ENCODE measurements at regions not wholly inside any gene's neighbourhood (a gene's known extent, or its start where the extent isn't known, plus 50 kb on each side); places are given as distances from the start of the nearest gene placed in this dataset.

DNA sequence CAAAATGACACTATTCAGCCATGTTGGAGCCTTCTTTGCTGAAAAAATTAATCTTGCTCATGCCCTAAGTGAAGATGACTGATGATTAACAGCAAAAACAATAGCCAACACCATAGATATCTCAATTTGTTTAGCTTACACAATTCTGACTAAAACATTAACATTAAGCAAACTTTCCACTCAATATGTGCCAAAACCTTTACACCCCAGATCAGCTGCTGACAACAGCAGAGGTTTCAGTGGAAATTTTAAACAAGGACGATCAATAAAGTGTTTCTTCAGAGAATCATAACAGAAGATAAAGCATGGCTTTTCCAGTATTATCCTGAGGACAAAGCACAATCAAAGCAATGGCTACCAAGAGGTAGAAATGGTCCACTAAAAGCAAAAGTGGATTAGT is 254.4 kb upstream of the GRAMD2B start:
- TF ChIP-seq TAF1 (IDR thresholded peaks at IDR 0.05; ENCODE audit: borderline replicate concordance, low read depth, low read length) (no peak), EP300 (IDR thresholded peaks at IDR 0.05; ENCODE audit: borderline replicate concordance in 1 of 2, control insufficient read depth in 1 of 2, low read depth in 2 of 2, low read length in 2 of 2) (no peak), ZNF274 (IDR thresholded peaks at IDR 0.05; ENCODE audit: insufficient read depth, insufficient read length) (no peak), ZZZ3 (IDR thresholded peaks at IDR 0.05; ENCODE audit: control insufficient read depth, insufficient read length, low read depth) (no peak), SRF (IDR thresholded peaks at IDR 0.05; ENCODE audit: low read depth in 2 of 2, low read length in 2 of 2) (no peak), ZNF384 (IDR thresholded peaks at IDR 0.05; ENCODE audit: borderline replicate concordance, low read depth, low read length) (no peak), POLR2A (IDR thresholded peaks at IDR 0.05; ENCODE audit: low read depth, low read length) (no peak), BHLHE40 (IDR thresholded peaks at IDR 0.05; ENCODE audit: borderline replicate concordance in 1 of 2, low read depth in 2 of 2, low read length in 1 of 2) (no peak)
- TF ChIP-seq, protein P1, sequence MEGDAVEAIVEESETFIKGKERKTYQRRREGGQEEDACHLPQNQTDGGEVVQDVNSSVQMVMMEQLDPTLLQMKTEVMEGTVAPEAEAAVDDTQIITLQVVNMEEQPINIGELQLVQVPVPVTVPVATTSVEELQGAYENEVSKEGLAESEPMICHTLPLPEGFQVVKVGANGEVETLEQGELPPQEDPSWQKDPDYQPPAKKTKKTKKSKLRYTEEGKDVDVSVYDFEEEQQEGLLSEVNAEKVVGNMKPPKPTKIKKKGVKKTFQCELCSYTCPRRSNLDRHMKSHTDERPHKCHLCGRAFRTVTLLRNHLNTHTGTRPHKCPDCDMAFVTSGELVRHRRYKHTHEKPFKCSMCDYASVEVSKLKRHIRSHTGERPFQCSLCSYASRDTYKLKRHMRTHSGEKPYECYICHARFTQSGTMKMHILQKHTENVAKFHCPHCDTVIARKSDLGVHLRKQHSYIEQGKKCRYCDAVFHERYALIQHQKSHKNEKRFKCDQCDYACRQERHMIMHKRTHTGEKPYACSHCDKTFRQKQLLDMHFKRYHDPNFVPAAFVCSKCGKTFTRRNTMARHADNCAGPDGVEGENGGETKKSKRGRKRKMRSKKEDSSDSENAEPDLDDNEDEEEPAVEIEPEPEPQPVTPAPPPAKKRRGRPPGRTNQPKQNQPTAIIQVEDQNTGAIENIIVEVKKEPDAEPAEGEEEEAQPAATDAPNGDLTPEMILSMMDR (IDR thresholded peaks at IDR 0.05 in 2 of 3, conservative IDR thresholded peaks at IDR 0.05 in 1 of 3; ENCODE audit: control insufficient read depth in 2 of 3, extremely low read depth in 1 of 3, insufficient read depth in 1 of 3, low read depth in 3 of 3, low read length in 3 of 3): no peak
- TF ChIP-seq, protein P2, sequence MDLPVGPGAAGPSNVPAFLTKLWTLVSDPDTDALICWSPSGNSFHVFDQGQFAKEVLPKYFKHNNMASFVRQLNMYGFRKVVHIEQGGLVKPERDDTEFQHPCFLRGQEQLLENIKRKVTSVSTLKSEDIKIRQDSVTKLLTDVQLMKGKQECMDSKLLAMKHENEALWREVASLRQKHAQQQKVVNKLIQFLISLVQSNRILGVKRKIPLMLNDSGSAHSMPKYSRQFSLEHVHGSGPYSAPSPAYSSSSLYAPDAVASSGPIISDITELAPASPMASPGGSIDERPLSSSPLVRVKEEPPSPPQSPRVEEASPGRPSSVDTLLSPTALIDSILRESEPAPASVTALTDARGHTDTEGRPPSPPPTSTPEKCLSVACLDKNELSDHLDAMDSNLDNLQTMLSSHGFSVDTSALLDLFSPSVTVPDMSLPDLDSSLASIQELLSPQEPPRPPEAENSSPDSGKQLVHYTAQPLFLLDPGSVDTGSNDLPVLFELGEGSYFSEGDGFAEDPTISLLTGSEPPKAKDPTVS (IDR thresholded peaks at IDR 0.05; ENCODE audit: low read depth, low read length): no peak
- TF ChIP-seq, protein P3, sequence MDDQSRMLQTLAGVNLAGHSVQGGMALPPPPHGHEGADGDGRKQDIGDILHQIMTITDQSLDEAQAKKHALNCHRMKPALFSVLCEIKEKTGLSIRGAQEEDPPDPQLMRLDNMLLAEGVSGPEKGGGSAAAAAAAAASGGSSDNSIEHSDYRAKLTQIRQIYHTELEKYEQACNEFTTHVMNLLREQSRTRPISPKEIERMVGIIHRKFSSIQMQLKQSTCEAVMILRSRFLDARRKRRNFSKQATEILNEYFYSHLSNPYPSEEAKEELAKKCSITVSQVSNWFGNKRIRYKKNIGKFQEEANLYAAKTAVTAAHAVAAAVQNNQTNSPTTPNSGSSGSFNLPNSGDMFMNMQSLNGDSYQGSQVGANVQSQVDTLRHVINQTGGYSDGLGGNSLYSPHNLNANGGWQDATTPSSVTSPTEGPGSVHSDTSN (IDR thresholded peaks at IDR 0.05; ENCODE audit: insufficient replicate concordance, low read depth, low read length): no peak

All from GM12878 (cell line).